NCI-H345 treated with DMSO at 0.1 percent for 48 hours (cell line): ENCODE measurements at regions not wholly inside any gene's neighbourhood (a gene's known extent, or its start where the extent isn't known, plus 50 kb on each side); places are given as distances from the start of the nearest gene placed in this dataset.
"Not testable (repeated sequence)": the region's sequence is repeated elsewhere in the genome, so short reads cannot be mapped to it uniquely, and the experiment has no call there.

Experiments used
- DNase-seq: peaks from one replicate; lab custom pipeline; 2025; ENCODE audit not compliant: unreplicated experiment; lab: John Stamatoyannopoulos, UW

DNA sequence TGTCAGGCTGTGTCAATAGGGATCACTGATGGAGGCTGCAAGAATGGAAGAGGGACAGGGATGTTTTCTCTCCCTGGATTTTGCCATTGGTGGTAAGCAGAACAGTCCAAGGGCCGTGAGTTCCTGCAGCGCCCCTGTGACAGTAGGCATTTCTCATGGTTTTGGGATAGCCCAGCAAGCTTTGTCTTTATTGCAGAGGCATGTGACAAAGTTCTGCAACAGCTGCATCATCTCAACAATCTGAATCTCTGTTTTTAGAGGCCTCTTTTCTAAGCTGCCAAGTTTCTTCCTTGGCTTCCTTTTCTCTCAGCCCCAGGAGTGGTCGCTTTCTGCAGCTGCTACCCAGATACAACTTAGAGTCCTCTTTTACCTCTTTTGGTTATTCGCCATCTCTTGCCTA is 95.7 kb upstream of the TSHZ3 start:
- DNase-seq, result no peak

DNA sequence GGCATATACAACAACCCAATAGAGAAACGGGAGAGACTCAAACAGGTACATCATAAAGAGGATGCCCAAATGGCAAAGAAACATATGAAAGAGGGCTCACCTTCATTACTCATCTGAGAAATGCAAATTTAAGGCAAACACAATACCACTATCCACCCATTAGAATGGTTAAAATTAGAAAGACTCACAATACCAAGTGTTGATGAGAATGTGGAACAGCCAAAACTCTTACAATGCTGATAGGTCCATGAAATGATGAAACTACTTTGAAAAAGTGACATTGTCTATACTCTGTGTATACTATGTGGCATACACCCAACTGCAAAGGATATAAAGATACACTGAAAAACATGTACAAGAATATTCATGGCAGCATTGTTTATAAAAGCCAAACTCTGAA is 96.2 kb upstream of the TSHZ3 start:
- no peak for DNase-seq

DNA sequence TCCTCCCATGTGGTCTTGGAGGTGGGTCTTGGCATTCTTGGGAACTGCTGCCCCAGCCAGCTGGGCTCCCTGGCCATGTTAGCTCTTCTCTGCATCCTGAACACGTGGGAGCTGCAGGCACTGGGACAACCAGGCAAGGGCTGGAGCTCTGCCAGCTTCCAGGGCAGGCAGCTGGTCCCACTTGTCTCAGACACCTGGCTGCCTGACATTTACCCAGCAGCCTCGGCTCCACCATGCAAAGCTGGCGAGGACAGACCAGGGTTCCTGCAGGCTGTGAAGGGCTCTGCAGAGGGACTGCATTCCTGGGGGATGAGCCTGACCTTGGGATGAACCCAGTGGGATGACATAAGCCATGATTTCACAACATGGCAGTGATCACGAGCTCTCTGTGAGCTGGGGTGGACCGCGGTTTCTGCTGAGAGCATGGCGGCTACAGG is 99.0 kb upstream of the TSHZ3 start:
- DNase-seq, result no peak

DNA sequence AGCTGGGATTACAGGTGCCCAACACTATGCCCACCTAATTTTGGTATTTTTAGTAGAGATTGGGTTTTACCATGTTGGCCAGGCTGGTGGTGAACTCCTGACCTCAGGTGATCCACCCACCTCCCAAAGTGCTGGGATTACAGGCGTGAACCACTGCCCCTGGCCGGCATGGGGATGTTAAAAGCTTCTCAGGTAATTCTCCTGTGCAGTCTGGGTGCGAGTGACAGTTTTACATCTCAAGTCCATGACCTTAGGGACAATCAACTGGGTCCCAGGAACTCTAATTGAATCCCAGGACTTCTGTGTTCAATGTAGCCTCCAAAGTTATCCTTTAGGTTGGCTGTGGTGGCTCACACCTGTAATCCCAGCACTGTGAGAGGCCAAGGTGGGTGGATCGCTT is 100.1 kb upstream of the TSHZ3 start:
- DNase-seq, result no peak

DNA sequence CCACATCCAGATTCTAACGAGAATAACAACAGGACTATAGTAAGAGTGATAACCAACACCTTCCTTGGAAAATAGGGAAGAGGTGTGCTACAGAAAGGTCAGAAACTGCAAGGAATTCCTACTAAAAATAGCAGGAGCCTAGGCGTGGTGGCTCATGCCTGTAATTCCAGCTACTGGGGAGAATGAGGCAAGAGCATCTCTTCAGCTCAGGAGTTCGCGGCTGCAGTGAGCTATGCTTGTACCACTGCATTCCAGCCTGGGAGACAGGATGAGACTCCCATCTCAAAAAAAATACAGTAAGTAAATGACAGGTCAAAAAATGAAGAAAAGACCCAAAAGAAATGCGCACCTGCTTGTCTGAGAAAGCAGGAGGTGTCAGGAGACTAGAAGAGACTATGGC is 101.5 kb upstream of the TSHZ3 start:
- no peak for DNase-seq

DNA sequence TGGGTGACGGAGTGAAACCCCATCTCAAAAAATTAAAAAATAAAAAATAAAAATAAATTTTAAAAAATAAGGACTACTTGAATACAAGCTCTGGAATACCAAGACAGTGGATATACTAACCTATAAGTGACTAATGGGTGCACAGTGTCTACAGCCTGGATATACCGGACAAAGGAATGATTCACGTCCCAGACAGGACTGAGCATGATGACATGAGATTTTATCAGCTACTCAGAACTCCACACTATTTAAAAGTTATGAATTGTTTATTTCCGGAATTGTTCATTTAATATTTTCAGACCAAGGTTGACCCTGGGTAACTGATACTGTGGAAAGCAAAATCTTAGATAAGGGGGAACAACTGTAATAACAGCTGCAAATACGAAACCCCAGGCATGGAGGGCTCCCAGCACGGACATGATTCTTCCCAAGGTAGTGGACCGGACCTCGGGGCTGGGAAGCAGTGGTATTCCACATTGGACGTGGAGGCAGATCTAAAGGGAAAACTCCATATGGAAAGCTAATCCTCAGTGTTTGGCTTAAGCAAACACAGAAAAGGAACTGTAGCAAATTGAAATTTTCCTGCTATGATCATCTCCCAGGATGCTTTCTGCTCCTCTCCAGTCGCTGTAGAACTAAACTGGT is 102.6 kb upstream of the TSHZ3 start:
- DNase-seq, result no peak

DNA sequence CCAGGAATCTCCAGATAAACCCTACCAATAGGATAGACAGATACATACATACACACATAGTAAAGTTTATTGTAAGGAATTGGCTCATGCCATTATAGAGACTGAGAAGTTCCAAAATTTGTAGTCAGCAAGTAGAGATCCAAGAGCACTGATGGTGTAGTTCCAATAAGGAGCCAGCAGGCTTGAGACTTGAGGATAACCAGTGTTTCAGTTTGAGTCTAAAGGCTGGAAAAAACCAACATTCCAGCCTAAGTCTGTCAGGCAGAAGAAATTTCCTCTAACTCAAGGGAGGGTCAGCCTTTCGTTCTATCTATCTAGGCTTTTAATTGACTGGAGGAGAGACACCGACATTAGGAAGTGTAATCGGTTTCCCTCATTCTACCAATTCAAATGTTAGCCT is 110.2 kb upstream of the TSHZ3 start:
- no peak for DNase-seq

DNA sequence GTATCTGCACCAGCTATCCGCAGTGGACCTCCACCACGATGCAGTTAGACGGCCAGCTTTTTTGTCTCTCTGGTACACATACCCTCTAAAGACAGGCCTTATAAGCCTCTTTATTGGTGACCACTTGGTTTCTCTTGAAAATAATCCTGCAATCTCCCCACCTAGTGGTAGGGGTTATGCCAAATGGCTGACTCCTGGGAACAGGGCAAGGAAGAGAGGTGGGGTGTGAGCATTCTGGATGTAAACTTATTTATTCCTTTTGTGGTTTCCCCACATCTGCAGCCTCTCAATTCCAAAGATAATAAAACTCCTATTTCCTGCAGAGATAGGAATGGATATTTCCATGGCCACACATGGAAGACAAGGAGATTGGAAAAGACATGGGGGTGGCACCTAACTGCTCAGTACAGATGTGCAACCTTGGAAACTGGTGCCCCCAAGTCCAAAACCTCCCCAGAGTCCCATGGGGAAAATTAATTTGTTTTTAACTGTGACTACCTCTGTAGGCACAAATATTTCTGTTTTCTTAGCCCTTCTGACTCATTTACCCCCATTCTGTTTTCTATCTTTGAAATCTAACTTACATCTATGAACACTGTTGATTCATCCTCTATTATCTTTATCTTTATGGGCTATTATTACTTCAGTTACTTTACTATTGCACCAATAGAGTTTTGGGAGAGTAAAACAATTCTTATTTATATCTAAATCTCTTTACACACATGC is 112.7 kb upstream of the TSHZ3 start:
- DNase-seq, result no peak

DNA sequence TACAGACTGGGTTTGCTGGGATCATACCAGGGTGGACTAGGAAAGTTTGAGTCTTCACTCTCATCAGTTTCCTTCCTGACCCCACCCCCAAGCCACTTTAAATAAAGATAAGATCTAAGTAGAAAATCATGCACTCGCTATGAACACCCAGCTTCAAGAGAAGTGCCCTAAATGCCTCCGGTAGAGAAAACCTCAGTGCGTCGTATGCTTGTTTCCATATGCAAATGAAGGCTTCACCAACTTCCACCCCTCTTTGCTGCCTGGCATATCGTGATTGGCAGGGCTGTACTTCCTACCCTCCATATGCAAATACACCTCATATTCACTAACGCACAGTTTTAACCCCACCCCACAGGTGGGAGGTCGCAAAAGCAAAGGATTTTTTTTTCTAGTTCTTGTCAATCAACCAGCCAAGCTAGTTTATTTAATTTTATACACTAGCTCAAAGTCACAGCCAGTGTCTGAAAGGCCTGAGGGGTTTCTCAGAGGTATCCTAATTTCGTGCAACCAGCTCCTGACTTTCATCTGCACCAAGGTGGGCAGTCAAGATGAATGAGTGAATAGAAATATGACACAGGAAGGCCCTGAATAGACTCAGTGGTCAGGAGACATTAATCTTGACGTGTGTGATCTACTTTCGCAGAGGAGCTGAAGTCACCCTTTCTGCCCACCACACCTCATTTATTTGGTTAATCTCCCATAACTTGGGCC is 121.1 kb upstream of the TSHZ3 start:
- DNase-seq, result no peak

DNA sequence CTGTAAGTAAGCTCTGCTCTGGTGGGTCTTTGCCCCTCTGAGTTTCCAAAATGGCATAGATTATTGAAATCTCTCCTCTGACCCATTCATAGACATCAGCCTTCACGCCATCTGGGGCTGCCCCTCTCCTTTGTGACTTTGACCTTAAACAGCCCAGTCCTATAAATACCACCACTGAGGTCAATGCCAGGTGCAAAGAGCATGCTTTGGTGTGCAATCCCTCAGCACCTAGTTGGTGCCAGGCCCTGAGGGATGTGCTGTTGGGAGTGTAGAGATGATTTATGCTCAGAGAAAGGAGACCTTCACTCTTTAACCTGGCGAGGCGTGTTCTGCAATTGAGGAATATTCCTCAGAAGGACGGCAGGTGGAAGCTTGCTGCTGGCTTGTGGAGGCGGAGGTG is 121.7 kb upstream of the TSHZ3 start:
- no peak for DNase-seq

DNA sequence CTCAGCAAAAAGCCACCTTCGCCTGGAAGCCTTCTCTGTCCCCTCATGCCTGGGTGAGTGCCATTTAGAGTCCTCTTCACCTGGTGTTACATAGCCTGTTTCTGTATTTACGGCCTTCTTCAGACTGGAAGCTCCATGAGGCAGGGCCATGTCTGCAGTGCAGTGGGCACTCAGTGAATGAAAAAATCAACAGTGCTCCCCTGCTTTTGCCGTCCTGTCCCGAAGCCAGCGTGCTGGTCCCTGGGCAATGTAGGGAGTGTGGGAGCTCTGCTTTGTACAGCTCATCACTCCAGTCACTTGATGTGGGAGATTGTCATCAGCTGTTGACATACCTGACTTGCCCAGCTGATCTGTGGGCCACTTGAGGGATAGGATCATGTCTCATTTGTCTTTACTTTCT is 129.0 kb upstream of the TSHZ3 start:
- DNase-seq, result no peak

DNA sequence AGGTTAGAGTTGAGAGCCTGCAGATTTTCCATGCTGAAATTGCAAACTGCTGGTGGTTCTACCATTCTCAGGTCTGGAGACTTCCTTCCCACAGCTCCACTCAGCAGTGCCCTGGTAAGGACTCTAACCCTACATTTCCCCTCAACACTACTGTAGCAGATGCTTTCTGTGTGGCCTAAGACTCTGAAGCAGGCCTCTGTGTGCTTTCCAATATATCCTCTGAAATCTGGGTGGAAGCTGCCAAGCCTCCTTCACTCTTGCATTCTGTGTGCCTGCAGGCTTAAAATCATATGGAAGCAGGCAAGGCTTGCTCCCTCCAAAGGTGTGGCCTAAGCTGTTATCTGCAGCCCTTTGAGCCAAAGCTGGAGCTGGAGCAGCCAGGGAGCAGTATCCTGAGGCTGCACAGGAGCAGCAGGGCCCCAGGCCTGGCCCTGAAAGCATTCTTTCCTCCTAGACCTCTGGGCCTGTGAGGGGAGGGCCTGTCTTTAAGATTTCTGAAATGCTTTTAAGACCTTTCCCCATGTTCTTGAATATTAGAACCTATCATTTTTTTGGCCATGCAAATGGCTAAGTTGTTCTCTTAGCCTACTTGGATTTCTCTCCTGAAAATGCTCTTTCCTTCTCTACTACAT is 134.1 kb upstream of the TSHZ3 start:
- no peak for DNase-seq

DNA sequence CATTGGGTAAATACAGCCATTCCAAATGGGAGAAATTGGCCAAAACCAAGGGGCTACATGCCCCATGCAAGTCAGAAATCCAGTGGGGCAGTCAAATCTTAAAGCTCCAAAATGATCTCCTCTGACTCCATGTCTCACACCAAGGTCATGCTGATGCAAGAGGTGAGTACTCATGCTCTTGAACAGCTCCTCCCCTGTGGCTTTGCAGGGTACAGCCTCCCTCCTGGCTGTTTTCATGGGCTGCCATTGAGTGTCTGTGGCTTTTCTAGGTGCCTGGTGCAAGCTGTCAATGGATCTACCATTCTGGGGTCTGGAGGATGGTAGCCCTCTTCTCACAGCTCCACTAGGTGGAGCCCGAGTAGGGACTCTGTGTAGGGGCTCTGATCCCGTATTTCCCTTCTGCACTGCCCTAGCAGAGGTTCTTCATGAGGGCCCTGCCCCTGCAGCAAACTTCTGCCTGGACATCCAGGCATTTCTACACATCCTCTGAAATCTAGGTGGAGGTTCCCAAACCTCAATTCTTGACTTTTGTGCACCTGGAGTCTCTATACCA is 135.7 kb upstream of the TSHZ3 start:
- DNase-seq, result not testable (repeated sequence)

DNA sequence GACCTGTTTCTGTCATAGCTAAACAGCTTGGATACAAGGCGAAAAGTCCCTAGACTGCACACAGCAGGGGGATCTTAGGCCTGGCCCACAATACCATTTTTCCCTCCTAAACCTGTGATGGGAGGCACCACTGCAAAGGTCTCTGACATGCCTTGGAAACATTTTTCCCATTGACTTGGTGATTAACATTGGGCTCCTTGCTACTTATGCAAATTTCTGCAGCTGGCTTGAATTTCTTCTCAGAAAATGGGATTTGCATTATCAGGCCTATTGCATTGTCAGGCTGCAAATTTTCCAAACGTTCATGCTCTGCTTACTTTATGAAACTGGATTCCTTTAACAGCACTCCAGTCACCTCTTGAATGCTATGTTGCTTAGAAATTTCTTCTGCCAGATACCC is 136.2 kb upstream of the TSHZ3 start:
- no peak for DNase-seq

DNA sequence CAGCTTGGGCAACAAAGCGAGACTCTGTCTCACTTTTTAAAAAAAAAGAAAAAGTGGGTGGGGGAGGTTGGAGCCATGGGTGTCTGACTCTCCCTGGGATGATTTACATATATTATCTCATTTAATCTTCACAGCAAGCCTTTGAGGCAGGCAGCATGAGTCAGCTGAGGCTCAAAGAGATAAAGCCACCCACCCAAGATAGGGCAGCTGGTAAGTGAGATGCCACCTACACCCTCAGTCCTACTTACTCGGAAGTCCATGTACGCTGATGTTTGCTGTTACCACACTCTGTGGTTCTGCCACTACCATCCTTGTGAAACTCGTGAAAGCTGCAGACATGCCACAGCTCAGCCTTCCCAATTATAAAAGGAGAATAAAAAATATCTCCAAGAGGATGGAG is 142.0 kb upstream of the TSHZ3 start:
- DNase-seq, result no peak

DNA sequence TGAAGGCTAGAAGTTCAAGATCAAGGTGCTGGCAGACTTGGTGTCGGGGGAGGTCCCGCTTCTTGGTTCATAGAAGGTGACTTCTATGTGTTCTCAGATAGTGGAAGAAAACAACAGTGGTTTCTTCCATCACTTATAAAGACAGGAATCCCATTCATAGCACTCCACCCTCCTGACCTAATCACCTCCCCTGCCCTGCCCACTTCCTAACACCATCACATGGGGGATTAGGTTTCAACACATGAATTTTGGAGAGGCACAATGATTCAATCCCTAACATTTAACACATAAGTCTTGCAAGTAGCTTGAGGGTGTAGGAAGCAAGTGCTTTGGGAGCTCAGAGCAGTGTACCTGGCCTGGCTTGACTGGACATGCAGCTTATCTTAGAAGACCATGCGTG is 142.8 kb upstream of the TSHZ3 start:
- DNase-seq, result no peak

DNA sequence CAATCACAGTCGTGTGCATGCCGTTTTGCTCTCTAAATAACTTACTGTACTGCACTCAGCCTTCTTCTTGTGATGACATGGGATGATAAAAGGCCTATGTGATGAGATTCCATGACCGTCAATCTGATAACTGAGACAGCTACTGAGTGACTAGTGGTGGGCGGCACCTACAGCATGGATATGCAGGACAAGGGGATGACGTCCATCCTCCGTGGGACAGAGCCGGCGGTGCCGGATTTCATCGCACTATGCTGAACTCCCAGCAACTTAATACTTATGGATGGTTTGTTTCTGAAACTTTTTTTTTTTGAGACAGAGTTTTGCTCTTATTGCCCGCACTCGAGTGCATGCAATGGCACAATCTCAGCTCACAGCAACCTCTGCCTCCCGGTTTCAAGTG is 146.8 kb upstream of the TSHZ3 start:
- no peak for DNase-seq

DNA sequence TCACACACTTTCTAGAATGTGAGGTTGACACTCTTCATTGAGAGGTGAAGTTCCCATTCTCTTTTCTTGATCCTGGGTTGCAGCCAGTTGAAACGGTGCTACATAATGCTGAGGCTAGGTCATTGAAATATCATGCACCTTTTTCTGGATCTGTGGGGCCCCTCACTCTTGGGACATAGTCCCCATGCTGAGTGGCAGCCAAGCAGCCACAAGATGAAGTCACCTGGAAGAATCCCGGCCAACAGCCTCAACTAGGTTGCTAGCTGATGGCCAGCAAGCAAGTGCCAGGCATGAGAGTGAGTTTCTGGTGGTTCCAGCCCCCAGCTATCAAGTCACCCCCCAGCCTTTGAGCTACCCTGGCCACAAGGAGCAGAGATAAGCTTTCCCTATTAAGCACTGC is 148.5 kb upstream of the TSHZ3 start:
- DNase-seq, result no peak

DNA sequence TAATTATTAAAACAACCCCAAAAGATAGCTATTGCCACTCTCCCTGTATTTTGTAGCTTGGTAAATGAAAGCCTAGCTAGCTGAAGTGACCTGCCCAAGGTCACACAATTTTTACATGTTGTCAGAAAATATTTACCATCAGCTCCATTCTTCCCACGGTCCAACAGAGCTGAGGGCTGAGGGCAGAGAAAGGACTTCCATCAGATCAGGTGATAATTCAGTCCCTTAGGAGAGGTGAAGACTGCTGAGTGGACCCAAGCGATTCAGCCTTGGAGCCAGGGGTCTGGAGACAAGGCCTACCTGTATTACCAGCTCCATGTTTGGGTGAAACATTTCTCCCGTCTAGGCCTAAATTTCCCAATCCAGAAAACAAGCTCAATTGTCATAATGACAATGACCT is 149.5 kb upstream of the TSHZ3 start:
- DNase-seq, result no peak

DNA sequence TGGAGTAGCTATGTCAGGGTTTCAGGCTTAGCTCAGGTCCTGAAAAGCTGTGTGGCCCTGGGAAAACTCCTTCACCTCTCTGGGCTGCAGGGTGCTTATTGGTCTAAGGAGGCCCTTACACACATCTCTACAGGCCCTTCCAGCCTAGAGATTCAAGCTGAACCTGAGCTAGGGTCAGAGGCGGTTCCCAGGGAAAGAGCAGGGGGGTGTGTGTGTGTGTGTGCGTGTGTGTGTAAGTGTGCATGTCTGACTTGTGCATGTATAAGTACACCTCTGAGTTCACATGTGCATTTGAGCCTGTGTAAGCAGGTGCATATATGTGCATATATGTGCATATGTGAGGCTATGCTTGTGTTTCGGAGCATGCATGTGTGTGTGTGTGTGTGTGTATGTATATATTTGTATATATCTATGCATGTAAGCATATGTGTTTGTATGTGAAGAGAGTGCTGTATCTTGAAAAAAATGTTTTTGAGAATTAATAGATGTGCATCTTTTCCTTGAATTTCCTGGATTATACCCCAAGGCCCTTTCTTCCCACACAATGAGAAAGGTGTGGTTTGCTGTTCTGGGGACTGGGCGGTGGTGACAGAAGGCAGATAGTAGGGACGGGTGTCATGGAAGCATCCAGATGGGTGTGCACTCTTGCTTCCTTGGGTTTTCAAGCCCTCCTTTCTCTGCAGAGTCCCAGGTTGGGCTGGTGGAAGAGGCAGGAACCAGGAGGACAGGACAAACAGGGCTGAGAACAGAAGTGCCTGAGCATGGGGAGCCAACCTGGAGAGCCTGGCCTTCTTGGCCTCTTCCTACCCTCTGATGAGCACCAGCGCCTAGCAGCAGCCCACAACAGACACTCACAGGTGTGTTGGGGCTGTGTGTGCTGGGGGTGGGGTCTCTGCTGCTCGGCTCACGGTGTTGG is 150.3 kb upstream of the TSHZ3 start:
- no peak for DNase-seq
